GM18907 (cell line): ENCODE measurements at regions not wholly inside any gene's neighbourhood (a gene's known extent, or its start where the extent isn't known, plus 50 kb on each side); places are given as distances from the start of the nearest gene placed in this dataset.
"Not testable (repeated sequence)": the region's sequence is repeated elsewhere in the genome, so short reads cannot be mapped to it uniquely, and the experiment has no call there.

Experiments used
- ATAC-seq: cut with Tn5 transposase; IDR thresholded peaks from one replicate; pipeline ENCODE4 v1.9.1; 2021; ENCODE audit warnings: mild to moderate bottlenecking, moderate library complexity; ENCODE audit not compliant: unreplicated experiment

DNA sequence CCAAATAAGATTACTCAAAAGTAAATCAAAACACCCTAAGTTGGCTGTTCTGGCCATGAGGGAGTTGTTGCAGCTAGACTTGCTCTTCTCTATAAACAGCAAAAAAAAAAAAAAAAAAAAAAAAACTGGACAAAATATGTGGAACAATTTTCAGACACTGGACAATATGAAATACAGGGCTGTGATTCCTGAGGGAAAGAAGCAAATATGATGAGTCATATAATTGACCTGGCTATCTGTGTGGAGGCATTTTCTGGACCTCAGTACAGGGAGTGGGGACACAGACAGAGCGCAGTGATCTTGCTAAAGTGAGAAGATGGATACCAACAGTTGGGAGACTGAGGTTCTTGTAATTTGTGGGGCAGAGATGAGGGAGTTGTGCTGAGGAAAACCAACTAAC is 192.0 kb upstream of the HAND2 start:
- no peak for ATAC-seq

DNA sequence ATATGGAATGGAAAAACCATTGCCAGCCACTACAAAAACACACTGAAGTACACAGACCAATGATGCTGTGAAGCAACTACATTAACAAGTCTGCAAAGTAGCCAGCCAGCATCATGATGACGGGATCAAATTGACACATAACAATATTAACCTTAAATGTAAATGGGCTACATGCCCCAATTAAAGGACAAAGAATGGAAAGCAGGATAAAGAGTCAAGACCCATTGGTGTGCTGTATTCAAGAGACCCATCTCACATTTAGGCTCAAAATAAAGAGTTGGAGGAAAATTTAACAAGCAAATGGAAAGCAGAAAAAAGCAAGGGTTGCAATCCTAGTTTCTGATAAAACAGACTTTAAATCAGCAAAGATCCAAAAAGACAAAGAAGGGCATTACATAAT is 188.5 kb upstream of the HAND2 start:
- ATAC-seq, result not testable (repeated sequence)

DNA sequence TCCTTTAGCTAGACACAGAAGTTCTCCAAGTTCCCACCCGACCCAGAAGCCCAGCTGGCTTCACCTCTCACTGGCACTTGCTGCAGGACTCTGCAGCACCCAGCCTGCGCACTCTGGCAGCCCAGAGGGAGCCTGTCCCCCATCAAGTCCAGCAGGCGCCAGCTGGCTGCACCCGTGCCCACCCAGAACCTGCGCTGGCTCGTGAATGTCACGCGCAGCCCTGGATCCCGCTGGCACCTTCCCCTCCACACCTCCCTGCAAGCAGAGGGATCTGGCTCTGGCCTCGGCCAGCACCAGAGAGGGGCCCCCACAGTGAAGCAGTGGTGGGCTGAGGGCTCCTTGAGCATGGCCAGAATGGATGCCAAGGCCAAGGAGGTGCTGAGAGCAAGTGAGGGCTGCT is 187.6 kb upstream of the HAND2 start:
- ATAC-seq, result no peak

DNA sequence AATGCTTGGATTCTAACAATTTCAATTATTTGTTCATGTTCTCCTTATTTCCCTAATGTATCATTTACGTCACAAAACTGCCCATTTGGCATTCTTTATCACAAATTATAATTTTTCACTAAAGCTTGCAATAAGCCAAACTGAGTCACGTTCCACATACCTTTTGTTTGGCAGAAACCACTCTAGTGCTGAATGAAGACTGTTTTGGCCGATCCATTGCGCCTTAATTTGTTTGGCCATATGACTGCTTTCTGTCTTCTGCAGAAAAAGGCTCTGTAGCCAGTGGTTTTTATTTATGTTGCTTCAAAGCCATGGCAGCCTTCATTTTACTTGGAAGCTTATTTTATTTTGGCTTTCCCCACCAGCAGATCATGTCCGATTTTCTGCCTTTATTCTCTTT is 184.4 kb upstream of the HAND2 start:
- no peak for ATAC-seq

DNA sequence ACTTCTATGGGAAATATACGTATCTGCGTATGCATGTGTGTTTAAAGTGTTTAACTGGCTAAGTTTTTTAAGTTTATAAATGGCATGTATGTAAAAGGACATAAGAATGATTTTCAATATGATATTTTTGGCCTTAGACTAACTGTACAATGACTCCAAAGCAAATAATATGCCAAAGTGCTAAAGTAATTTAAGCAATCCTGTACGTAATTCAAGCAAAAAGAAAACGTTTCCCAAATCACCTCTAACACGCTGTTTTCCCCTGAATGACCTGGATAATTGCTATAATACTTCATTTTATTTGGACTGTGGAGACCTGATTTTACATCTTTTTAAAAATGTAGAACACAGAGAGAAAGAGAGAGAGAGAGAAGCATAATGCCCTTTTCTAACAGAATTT is 183.0 kb upstream of the HAND2 start:
- ATAC-seq, result no peak

DNA sequence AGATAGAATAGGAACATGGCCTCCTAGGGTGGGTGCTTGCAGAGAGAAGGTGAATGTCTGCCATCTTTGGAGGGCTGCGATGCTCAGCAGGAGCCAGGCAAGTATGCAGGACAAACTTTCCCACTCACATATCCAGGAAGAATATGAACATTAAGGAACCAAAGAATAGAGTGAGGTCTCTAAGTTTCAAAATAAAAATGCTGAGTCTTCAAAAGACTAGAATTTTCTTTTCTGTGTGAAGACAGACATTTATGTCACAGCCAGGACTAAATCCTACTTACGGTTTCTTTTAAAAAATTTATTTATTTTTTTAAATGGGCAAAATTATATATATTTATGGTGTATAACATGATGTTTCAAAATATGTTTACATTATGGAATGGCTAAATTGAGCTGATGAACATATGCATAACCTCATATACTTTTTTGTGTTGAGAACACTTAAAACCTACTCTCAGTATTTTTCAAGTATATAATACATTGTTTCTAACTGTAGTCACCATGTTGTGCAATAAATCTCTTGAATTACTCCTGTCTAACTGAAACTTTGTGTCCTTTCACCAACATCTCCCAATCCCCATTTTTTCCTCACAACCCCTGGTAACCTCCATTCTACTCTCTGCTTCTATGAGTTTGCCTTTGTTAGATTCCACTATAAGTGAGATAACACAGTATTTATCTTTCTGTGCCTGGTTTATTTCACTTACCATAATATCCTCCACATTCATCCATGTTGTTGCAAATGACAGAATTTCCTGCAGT is 177.8 kb upstream of the HAND2 start:
- no peak for ATAC-seq

DNA sequence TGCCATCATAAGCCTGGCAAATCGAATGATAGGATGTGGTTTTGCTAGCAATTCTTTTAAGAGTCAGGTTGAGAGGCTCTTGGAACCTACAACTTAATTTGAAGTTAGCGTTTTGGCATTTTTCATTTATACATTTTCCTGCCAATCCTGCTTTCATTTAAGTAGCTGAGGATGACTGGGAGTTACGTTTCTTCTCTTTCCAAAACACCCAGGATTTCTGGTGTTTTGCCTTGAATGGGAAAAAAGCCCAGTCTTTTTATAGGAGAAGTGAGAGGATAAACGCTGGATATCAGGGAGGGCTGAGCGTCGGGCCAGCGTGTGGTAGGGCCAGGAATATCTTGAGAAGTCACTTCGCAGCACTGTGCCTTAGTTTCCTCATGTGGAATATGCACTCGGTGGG is 174.2 kb upstream of the HAND2 start:
- no peak for ATAC-seq

DNA sequence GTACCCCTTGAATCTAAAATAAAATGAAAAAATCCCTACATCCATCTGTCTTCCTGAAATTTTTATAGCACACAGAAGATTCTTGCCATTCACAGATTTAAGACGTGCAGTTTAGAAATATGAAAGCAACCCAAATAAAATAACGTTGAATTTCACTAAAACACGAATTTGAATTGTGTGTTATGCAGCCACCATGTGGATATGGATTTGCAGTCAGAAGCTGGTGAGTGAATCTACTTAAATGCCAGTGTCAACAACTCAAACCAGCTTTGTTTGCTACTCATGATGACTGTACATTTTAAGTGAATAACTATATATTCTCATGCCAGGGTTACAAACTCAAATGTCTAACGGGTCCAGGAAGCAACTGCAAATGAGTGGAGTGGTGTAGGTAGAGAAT is 173.0 kb upstream of the HAND2 start:
- ATAC-seq, result no peak

DNA sequence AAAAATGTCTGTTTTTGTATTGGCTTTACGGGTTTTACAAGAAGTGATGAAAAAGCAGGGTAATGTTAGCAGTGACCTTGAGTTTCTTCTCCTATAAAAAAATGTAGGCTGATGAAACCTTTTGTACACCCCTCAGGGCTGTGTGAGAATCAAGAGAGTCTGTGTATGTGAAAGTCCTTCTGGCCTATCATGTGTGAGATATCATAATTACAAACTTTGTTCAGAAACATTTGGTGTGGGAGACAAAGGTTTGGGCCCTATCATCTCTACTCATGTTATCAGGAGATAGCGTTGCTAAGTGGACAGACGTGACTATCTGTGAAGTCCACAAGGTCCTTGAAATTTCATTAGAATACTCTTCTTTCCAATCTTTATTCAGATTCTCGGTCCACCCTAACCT is 170.6 kb upstream of the HAND2 start:
- ATAC-seq, result no peak

DNA sequence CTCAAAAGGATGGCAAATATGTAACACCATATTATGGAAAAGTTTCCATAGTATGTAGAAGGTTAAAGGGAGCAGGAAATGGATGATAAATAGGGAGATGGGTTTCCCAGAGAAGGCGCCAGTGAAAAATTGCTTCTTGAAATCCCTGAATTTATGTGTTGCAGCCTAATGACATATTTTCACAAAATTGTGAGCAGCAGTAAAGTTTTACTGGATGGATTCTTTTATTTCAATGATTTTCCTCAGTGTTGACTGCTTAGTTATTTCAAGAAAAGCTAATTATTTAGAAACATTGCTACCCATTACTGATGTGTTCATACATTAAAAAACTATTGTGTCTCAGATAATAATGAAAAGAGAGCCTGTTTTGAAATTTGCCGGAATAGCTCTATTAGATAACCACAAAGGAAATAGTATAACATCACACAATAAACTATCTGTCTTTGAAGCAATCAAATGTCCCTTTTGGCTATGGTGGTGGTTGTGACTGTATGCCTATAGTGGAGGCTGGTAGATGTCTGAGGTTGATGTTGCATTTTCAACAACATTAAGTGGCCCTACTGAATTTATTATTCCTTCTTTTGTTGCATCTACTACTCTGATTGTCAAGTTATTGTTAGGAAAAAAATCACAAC is 169.9 kb upstream of the HAND2 start:
- no peak for ATAC-seq

DNA sequence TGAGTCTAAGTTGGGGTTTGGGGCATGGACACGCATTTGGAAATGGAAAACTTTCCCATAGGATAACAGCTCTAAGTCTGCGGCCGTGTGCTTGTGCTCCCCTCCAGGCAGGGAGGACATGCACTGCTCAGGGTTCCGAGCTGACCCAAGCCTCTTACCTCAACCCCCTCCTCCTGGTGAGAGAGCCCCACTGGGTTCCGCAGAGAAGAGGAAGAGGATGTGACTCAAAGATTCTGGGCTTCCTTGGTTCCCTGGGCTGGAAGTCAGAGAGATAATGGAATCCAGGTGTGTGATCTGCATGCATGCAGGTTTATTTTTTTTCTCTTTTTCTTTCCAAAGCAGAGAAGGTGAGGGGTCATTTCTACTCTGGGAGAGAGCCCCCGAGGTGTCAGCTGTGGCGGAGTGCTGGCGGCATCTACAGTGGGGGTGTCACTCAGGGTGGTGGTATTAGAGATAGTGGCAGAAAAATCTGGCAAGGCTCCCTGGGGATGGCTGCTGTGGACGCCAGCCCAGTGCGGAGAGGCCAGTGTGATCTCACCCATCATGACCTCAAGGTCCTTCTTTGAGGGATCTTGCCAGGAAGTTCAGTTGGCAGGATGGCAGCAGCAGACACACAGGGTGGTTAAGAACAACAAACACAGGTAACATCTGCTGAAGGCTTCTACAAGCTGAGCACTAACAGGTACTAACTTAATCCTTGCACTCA is 168.7 kb upstream of the HAND2 start:
- no peak for ATAC-seq

DNA sequence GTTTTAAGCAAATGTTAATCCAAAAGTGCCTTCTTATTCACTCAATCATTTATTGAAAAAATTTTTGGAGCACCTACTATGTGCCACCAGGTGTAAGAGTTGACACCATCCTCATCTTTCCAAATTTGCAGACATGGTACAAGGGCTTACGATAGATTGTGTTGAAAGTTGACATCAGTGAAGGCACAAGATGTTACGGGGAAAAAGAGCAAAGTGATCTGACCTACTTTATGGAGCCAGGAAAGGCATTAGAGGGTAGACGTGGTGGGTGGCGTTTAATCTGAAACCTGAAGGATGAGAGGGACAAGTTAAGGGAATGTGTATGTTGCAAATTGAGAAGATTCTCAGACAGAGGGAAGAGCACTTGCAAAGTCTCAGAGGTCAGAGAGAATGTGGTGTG is 167.8 kb upstream of the HAND2 start:
- ATAC-seq, result no peak

DNA sequence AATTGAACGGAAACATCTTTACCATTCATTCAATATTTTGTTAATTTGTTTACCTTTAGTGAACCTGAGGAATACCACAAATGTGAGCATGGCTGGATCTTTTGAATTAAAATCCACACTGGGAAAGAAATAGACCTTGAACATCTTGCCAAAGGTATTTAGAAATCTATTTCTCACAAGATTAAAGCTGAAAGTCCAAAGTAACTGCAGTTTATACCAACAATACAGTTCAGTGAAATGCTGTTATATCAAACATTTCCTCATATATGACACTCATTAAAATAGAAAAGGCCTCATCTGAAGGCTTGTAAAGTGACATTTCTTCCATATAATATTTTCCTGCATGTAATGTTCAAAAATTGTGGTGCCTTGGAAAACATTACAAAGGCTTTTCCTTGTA is 166.5 kb upstream of the HAND2 start:
- ATAC-seq, result no peak

DNA sequence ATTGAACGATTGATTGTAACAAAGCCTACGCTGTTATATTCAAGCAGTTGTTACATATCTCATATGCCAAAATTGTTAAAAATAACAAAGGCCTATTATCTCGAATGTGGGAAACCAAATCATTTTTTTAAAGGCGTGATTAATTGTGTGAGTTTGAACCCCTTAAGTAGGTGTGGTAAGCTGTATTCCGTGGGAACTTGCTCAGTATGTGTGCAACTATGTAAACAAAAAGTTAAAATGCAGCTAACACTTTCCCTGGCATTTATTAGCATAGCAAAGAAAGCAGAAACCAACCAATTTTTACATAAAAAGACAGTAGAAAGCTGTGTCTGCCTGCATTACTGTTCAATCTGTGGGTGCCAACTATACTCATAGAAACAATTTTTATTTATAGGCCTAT is 166.0 kb upstream of the HAND2 start:
- no peak for ATAC-seq

DNA sequence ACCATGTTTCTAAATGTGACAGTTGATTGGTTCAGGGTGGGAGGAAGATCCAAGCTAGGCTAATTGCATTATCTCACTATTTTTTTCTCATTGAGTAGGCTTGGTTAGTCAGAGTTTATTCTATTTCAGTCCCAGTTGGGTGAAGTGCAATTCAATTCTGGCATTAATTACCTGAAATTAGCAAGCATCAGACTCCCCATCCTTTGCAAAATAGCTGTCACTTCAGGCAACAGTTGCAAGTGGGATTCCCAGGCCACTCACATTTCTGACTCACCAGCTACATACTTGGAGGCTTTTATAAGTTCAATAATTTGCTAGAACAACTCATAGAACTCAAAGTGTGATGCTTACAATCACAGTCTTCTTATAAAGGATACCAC is 155.8 kb upstream of the HAND2 start:
- no peak for ATAC-seq

DNA sequence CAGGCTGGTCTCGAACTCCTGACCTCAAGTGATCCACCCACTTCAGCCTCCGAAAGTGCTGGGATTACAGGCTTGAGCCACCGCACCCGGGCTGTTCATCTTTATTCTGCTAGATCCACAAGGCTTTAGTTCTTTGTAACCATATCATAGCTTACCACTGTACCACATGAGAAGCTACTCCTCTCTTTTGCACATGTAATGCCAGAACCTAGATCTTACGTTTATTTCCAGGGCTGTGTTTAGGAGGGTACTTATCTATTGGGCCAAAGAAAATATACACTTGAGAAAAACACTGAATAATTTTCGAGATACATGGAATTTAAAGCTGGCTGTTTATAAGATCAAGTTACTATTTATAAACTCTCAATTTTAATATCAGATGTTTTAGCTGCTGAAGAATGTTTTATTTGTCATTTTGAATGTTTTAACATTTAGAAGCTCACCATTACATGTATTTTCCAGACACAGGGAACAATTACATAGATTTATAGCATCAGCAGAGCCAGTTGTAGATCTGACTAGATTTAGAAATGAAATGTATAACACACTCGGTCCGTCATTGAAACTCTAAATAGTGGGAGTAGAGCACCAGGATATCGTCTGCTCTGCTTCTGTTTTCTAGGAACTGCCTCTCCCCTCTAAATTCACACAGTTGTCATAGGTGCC is 155.3 kb upstream of the HAND2 start:
- ATAC-seq, result no peak

DNA sequence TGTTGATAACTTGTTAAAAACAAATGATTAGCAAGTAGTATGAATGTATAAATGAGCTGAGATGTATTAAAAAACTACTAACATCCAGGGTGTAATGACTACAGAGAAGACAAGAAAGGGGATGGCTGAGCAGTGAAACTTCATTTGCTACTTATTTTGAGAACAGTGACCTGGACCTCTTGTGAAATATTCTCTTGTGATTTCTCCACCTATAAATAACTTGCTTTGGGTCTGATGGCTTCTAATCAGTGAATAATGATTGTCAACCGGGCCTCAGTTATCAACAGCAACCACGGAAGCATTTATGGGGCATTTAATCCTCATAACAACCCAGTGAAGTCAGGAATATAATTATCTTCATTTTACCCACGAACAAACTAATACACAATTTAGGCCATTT is 154.2 kb upstream of the HAND2 start:
- no peak for ATAC-seq

DNA sequence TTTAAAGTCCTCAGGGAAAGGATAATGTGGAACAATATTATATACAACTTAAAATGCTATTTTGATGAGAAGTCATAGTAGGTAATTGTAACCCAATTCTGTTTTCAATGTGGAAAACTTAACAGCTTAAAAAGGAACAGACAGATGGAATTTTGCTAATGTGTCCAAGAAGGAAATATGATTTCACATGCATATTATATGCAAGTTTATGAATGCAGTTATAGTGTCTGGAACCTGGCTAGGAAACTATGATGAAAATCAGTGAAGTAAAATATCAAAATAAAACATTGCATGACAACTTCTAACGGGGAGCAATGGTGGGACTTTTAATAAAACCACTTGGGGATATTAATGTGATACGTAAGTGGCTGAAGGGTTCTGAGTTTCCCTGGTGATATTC is 152.6 kb upstream of the HAND2 start:
- no peak for ATAC-seq

DNA sequence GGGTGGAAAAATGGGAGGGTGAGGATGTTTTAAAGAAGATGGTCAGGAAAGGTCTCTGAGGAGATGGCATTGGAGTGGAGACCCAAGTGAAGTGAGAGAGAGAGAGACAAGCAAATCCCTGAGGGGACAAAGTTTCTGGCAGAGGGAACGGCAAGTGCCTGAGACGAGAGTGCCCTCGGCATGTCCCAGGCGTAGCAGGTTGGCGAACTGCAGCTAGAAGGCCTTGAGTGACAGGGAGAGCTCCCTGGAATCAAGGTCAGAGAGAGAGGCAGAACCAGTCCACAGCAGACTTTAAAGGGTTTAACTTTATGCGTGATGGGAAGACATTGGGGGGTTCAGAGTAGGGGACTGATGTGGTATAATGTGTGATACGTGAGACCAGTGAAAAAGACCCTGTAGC is 150.2 kb upstream of the HAND2 start:
- ATAC-seq, result no peak

DNA sequence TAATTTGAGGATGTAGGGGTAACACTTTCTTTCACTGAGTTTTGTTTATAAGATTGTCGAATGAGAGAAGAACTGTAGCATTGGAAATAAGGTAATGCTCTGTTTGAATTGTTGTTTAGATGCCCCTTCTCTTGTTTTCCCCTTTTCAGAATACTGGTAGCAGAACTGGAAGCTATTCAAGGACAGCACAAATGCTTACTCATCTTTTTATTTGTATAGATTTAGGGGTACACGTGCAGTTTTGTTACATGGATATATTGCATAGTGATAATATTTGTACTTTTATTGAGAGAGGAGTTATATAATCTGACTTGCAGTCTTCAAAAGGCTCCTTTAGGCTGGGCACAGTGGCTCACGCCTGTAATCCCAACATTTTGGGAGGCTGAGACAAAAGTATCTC is 145.4 kb upstream of the HAND2 start:
- no peak for ATAC-seq

DNA sequence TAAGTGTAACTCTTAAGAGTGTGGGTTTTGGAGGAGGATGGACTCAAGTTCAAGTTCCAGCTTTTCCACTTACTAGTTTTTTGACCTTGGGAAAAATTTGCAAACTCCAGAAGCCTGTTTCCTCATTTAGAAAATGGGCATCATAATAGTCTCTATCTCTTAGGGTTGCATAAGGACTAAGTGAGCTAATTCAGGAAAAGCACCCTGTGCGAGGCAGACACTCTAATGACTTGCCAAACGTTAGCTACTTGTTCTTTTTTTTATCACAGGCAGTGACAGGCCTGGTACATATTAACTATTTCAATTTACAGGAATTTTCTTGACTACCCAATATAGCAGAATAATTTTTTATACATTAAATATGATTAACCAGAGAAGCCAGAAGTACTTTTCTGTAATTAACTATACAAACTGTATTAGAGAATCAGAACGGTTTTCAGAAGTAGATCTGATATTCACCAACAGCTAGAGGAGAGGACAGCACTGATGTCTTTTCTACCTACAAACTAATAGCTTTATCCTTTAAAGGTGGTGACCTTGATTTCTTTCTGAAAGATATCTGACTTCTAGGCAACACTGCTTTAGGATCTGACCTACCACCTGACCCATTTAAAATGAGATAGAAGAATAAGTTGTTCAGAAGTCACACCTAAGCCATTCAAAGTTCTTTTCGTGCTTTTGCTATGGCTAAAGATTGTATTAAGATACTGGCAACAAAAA is 139.6 kb upstream of the HAND2 start:
- ATAC-seq, result no peak
